Hepatocyte (in vitro differentiated cells): ENCODE measurements at regions not wholly inside any gene's neighbourhood (a gene's known extent, or its start where the extent isn't known, plus 50 kb on each side); places are given as distances from the start of the nearest gene placed in this dataset.

Source experiments
- EZH2 ChIP-seq: fragments of 200-600 bp; sonication (generic); IDR thresholded peaks from 2 replicates; pipeline ENCODE4 v1.6.1; 2016; ENCODE audit warnings: antibody characterized with exemption, mild to moderate bottlenecking, borderline replicate concordance
- TF ChIP-seq, protein P1 (sequence below): fragments of 200-600 bp; sonication (generic); IDR thresholded peaks from 2 replicates; pipeline ENCODE4 v1.5.1; 2016; ENCODE audit warnings: antibody characterized with exemption, mild to moderate bottlenecking; ENCODE audit not compliant: poor library complexity

DNA sequence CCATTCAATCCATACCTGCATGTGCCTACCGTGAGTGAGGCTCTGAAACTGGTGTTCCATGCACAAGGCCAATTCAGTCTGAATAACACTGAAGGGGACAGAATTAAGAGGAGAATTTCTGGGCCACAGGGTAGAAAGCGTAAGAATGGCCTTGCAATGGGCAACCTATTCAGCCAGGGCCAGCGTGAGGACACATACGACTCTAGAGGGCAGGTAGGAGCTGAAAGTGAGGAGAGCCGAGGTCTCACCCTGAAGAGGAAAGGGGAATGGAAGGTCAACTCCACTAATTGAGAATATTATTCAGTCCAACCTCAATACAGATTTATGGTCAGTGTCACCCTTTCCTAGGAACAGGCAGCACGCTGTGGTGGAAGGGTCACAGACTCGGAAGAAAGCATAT is 202.2 kb downstream of the TRIML1 start:
- TF ChIP-seq EZH2: no peak
- TF ChIP-seq, protein P1, sequence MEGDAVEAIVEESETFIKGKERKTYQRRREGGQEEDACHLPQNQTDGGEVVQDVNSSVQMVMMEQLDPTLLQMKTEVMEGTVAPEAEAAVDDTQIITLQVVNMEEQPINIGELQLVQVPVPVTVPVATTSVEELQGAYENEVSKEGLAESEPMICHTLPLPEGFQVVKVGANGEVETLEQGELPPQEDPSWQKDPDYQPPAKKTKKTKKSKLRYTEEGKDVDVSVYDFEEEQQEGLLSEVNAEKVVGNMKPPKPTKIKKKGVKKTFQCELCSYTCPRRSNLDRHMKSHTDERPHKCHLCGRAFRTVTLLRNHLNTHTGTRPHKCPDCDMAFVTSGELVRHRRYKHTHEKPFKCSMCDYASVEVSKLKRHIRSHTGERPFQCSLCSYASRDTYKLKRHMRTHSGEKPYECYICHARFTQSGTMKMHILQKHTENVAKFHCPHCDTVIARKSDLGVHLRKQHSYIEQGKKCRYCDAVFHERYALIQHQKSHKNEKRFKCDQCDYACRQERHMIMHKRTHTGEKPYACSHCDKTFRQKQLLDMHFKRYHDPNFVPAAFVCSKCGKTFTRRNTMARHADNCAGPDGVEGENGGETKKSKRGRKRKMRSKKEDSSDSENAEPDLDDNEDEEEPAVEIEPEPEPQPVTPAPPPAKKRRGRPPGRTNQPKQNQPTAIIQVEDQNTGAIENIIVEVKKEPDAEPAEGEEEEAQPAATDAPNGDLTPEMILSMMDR: no peak
